Heart left ventricle (tissue), 16 donors: ENCODE measurements at regions not wholly inside any gene's neighbourhood (a gene's known extent, or its start where the extent isn't known, plus 50 kb on each side); places are given as distances from the start of the nearest gene placed in this dataset.
A peak's percentile ranks its signal among the peaks of the same experiment; 100 is the strongest.

ENCODE experiments used
- ATAC-seq, 4 donors: fragments of 200-7000 bp; cut with Tn5 transposase; one replicate each; pipeline ENCODE4 v1.9.1; 2020 to 2022; ENCODE audit warnings: moderate library complexity in 4 of 4, mild to moderate bottlenecking in 3 of 4, moderate number of reproducible peaks in 1 of 4
- DNase-seq, 5 donors: peaks; one replicate each; pipeline ENCODE4 v3.0.0-alpha.2; 2020
- H3K27ac ChIP-seq, 12 donors: fragments of 200-600 bp; sonication (generic) in 4 of 12; one replicate each; pipeline versions ENCODE4 v1.5.0 to v1.8.0; 2016 to 2022; ENCODE audit warnings: mild to moderate bottlenecking in 2 of 12
- H3K27me3 ChIP-seq, 9 donors: fragments of 200-600 bp; sonication (generic) in 2 of 9; one replicate each; pipeline versions ENCODE4 v1.5.1 to v1.8.0; 2016 to 2022; ENCODE audit warnings: mild to moderate bottlenecking in 3 of 9
- H3K36me3 ChIP-seq, 9 donors: fragments of 200-600 bp; sonication (generic) in 2 of 9; one replicate each; pipeline versions ENCODE4 v1.5.0 to v1.8.0; 2018 to 2022; ENCODE audit warnings: mild to moderate bottlenecking in 2 of 9
- H3K4me1 ChIP-seq, 12 donors: fragments of 200-600 bp; sonication (generic) in 4 of 12; one replicate each; pipeline versions ENCODE4 v1.5.0 to v1.8.0; 2016 to 2022; ENCODE audit warnings: mild to moderate bottlenecking in 3 of 12
- H3K4me3 ChIP-seq, 12 donors: fragments of 200-600 bp; sonication (generic) in 4 of 12; one replicate each; pipeline versions ENCODE4 v1.5.0 to v1.8.0; 2017 to 2022; ENCODE audit warnings: mild to moderate bottlenecking in 9 of 12, moderate library complexity in 4 of 12
- H3K9me3 ChIP-seq, 12 donors: fragments of 200-600 bp; sonication (generic) in 4 of 12; one replicate each; pipeline versions ENCODE4 v1.5.0 to v1.8.0; 2016 to 2022; ENCODE audit warnings: mild to moderate bottlenecking in 1 of 12
- CTCF ChIP-seq, 12 donors: fragments of 200-600 bp; sonication (generic) in 4 of 12; IDR thresholded peaks; one replicate each; pipeline versions ENCODE4 v1.5.0 to v1.8.0; 2018 to 2022; ENCODE audit warnings: antibody characterized with exemption in 12 of 12, mild to moderate bottlenecking in 5 of 12
- POLR2A ChIP-seq, 2 donors: fragments of 450-650 bp; IDR thresholded peaks; one replicate each; pipeline ENCODE4 v1.6.1; 2017; ENCODE audit warnings: antibody characterized with exemption in 2 of 2, mild to moderate bottlenecking in 2 of 2, moderate library complexity in 2 of 2
- WGBS, 4 donors: extraction: QIAGEN DNeasy Blood & Tissue Kit in 2 of 4; methylation state at CpG; one replicate each; pipeline versions ENCODE4 v1.1.5 to v1.1.7; 2013 to 2018; 5-methylcytosine and 5-hydroxymethylcytosine counted together
- intact Hi-C, 10 donors: fragments of 100-400 bp; cut with DNase I; formaldehyde crosslinking; loops; one replicate each; pipeline versions ENCODE4 v1.11.1 to v1.14.2; 2022
- donor health status: ischemic (EF 13 %, LVEDD 7.1; RV severe dilation, severe dysfunction).
- donor health status: healthy with polysubstance abuse.
- donor health status: DM: no; HTN: yes; CAD: no.
- donor health status: DM: no; HTN: no; CAD: no.
- donor health status: ischemic (EF 25% LVEDD 6.9; RV normal size, moderate dysfunction).
- donor health status: ischemic (EF 25% LVEDD 5.7; RV mildly dilated, moderate dysfunction).
- donor health status: healthy.
- donor health status: DM: yes; HTN: yes; CAD: no.
- donor health status: ischemic (EF 35%, LVEDD 5.7; RV mildly dilated, moderate dysfunction).
- donor health status: nonischemic (EF 11% LVEDD 7.7; RV severe dilation, severe dysfunction).
- donor health status: DM: yes; HTN: yes; CAD: no.
- donor health status: PGD.
- donor health status: ischemic (EF 29% LVEDD 5.4; RV normal size, mild dysfunction).
- donor health status: nonischemic (EF 23%, LVEDD 6.1; RV moderate dilation, normal function).

GRCh38 chr10:61159253-61159652, 215.3 kb upstream of the RHOBTB1 start:
- 60 to 73% (median 67%) methylated on average over 2 of the region's 2 CpGs for WGBS, 4 donors
- Histone ChIP-seq H3K36me3 (no peaks in the 10 kb centered on the region), H3K27ac (no peak overlapping the region), H3K9me3 (no peaks in the 10 kb centered on the region), H3K4me1 (peaks cover 0 to 7% (median 1%) of the 10 kb centered on the region in 12 donors), H3K27me3 (no peaks in the 10 kb centered on the region), H3K4me3 (no peak overlapping the region)
- intact Hi-C loops = no loop called here
- TF ChIP-seq CTCF (IDR thresholded peaks at IDR 0.05) (no peak), POLR2A (IDR thresholded peaks at IDR 0.05) (no peak)
- ATAC-seq (no peak), DNase-seq (no peak)

- peak overlapping the region in 3 of 12 donors; percentile 3 to 24 (median 23) for H3K27ac ChIP-seq
- WGBS, 4 donors = 56 to 68% (median 64%) methylated on average over 8 of the region's 8 CpGs
- TF ChIP-seq POLR2A (IDR thresholded peaks at IDR 0.05) (no peak), CTCF (IDR thresholded peaks at IDR 0.05) (no peak)
- no peak overlapping the region for H3K4me3 ChIP-seq
- peaks cover 0 to 2% (median 0%) of the 10 kb centered on the region in 12 donors for H3K4me1 ChIP-seq
- H3K36me3 ChIP-seq = no peaks in the 10 kb centered on the region
- no peaks in the 10 kb centered on the region for H3K9me3 ChIP-seq
- intact Hi-C loops = no loop called here
- ATAC-seq = peak in 1 of 4 donors; percentile 81
- no peaks in the 10 kb centered on the region for H3K27me3 ChIP-seq
- no peak for DNase-seq
Measured at GRCh38 chr10:61157182-61157581, 213.2 kb upstream of the RHOBTB1 start.

GRCh38 chr10:61153771-61154170, 209.8 kb upstream of the RHOBTB1 start:
- DNase-seq (no peak), ATAC-seq (no peak)
- intact Hi-C loops = loop anchor here in 1 of 10 donors (5.0 kb wide), 1 partner anchor 34 kb away; no protein-coding TSS in a partner anchor
- no peaks in the 10 kb centered on the region for H3K9me3 ChIP-seq
- H3K27ac ChIP-seq = no peak overlapping the region
- TF ChIP-seq POLR2A (IDR thresholded peaks at IDR 0.05) = no peak
- no peak for TF ChIP-seq CTCF (IDR thresholded peaks at IDR 0.05)
- H3K27me3 ChIP-seq = no peaks in the 10 kb centered on the region
- WGBS, 4 donors = 77 to 87% (median 82%) methylated on average over 3 of the region's 3 CpGs
- no peaks in the 10 kb centered on the region for H3K4me1 ChIP-seq
- no peaks in the 10 kb centered on the region for H3K36me3 ChIP-seq
- no peak overlapping the region for H3K4me3 ChIP-seq

GRCh38 chr10:61151059-61151458, 207.1 kb upstream of the RHOBTB1 start:
- DNase-seq (no peak), ATAC-seq (no peak)
- H3K4me1 ChIP-seq = no peaks in the 10 kb centered on the region
- intact Hi-C loops = loop anchor here in 1 of 10 donors (5.0 kb wide), 1 partner anchor 36 kb away; no protein-coding TSS in a partner anchor
- H3K36me3 ChIP-seq = no peaks in the 10 kb centered on the region
- no peak overlapping the region for H3K4me3 ChIP-seq
- H3K9me3 ChIP-seq = no peaks in the 10 kb centered on the region
- TF ChIP-seq POLR2A (IDR thresholded peaks at IDR 0.05) (no peak), CTCF (IDR thresholded peaks at IDR 0.05) (no peak)
- no peaks in the 10 kb centered on the region for H3K27me3 ChIP-seq
- no peak overlapping the region for H3K27ac ChIP-seq
- WGBS, 4 donors = 91 to 99% (median 97%) methylated on average over 1 of the region's 1 CpG
